ENCODE measurements at regions not wholly inside any gene's neighbourhood (a gene's known extent, or its start where the extent isn't known, plus 50 kb on each side); places are given as distances from the start of the nearest gene placed in this dataset.
"Not testable (repeated sequence)": the region's sequence is repeated elsewhere in the genome, so short reads cannot be mapped to it uniquely, and the experiment has no call there.

DNA sequence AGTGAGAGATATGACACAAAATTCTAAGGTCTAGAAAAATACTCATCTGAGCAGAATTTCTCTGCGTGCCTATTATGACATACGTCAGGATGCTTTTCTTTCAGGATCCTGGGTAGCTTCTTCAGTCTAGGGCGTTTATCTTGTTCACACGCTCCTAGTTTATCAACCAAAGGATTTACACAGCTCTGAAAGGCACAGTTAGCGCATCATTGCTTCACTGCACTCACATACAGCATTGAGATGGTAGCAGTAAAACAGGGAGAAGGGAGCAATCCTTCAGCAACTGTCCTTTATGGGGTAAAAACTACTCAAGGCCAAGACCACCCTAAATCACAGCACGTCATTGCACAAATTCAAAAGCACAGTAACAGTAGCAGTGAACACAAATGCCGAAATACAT lies 222.8 kb downstream of the SUCLG1 start:
- no peak for DNase-seq (ENCODE audit: low read depth, low spot score)
- H3K4me3 ChIP-seq (ENCODE audit: low read length), result no peak overlapping the region

DNA sequence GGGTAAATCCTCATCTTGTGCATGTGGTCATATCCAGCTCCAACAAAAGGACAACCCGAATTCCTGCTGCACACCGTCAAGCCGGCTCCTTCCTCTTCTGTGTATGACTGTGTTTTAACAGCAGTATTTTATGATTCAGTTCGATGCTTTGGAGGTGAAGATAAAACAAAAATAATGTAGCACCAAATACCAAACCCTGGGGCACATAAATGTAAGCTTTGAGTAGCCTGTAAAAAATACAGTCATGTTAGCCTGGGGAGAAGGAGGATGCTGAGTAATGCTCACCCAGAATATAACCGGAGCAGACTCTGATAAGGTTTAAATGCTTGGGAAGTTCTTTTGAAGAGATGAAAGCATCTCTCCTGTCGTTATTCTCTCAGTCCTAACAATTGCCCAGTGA lies 225.0 kb downstream of the SUCLG1 start:
- no peak for DNase-seq (ENCODE audit: low read depth, low spot score)
- no peak overlapping the region for H3K4me3 ChIP-seq (ENCODE audit: low read length)

DNA sequence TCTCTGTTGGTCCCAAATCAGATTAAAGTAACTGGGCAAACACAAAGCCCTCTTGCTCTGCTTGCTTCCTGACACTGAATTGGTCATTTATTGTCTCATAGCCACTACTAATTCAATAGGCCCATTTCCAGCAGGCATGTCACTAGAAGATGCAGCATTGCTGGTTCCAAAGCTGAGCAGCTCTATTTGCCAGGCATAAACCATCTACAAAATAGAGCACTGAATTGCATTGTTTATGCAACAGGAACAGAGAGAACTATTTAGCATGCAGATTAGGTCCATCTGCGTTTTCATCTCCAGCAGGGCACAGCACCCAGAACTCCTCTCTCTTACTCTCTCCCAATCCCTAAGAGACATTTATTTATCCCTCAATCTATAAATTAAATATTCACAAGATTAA lies 227.6 kb downstream of the SUCLG1 start:
- DNase-seq (ENCODE audit: low read depth, low spot score), result no peak
- no peak overlapping the region for H3K4me3 ChIP-seq (ENCODE audit: low read length)

DNA sequence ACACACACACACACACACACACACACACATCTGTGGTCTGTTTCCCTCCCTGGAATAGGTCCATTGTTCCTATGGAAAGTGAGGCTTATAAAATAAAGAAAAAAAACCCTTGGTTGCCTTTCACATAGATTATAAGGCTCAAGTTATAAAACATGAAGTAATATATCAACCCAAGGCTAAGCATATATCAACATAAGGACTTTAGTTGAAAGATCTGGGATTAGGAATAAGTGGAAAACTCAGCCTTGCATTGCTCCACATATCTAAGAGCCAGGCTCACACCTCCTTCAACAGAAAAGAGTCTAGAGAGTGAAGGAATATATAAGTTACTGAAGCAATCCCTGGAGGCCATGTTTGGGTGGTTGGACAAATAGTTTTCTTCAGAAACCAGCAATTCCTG lies 235.0 kb downstream of the SUCLG1 start:
- H3K4me3 ChIP-seq (ENCODE audit: low read length), result no peak overlapping the region
- DNase-seq (ENCODE audit: low read depth, low spot score), result no peak

GRCh38 chr2:84223191-84223590 lies 235.9 kb downstream of the SUCLG1 start:
- no peak for DNase-seq (ENCODE audit: low read depth, low spot score)
- H3K4me3 ChIP-seq (ENCODE audit: low read length), result no peak overlapping the region

DNA sequence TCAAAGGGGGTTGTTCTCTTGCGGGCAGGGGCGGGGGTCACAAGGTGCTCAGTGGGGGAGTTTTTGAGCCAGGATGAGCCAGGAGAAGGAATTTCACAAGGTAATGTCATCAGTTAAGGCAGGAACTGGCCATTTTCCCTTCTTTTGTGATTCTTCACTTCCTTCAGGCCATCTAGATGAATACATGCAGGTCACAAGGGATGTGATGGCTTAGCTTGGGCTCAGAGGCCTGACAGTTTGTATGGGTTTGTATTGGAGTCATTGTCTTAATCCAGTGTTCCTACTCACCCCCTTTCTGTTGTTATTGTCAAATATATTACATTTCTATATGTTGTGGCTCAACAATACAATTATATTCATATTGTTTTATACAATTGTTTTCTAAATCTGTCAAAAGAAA lies 238.0 kb downstream of the SUCLG1 start:
- H3K4me3 ChIP-seq (ENCODE audit: low read length); DNase-seq (ENCODE audit: low read depth, low spot score): not testable (repeated sequence)

GRCh38 chr2:84217456-84217855 lies 241.6 kb downstream of the SUCLG1 start:
- no peak for DNase-seq (ENCODE audit: low read depth, low spot score)
- H3K4me3 ChIP-seq (ENCODE audit: low read length), result no peak overlapping the region

- no peak overlapping the region for H3K4me3 ChIP-seq (ENCODE audit: low read length)
- DNase-seq (ENCODE audit: low read depth, low spot score), result no peak
These were observed 244.6 kb downstream of the SUCLG1 start for GRCh38 chr2:84214455-84214854.

DNA sequence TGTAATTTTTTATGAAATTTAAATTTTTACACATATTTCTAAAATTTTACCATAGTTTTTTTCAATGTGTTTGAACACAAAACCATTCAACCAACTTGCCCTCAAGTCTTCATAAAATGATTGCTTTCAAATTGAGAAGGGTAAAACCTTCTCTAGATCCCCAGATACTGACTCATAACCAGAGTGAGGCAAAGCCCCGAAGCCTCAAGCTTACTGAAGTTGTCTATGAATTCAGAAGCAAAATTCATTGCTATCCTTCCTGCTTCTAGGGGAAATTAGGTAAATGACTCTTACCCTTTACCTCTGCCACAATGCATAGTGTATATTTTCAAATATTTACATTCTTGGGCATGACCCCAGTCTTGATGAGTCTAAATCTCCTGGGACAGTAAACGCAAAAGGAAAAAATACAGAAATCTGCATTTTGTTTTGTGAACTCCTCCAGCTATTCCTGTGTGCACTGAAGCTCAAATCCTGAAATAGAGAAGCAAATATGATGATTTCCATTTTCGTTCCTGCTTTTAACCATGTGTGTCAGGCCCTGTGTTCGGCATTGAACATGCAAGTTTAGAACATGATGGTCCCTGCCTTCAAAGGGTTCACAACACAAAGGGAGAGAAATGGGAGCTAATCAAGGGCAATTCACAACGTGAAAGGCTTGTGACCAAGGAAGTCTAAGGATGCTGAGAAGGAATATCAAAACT lies 246.3 kb downstream of the SUCLG1 start:
- no peak overlapping the region for H3K4me3 ChIP-seq (ENCODE audit: low read length)
- DNase-seq (ENCODE audit: low read depth, low spot score), result no peak

DNA sequence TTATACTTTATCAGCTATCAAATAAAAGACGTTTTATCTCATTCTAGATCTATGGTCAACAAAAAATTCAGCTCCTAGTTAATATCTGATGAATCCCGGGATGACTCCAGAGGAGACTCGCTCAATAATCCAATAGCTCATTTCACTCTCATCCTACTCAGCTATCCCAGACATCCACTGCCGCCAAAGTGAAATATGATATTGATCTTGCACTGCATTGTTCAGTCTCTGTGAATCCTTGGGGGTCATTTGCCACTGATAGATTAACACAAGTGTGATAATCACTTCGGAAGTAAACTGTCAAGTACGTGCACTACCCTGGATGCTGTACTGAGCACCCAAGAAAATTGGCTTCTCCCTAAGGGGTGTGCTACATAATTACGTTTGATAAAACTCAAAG lies 249.1 kb downstream of the SUCLG1 start:
- DNase-seq (ENCODE audit: low read depth, low spot score), result no peak
- no peak overlapping the region for H3K4me3 ChIP-seq (ENCODE audit: low read length)

DNA sequence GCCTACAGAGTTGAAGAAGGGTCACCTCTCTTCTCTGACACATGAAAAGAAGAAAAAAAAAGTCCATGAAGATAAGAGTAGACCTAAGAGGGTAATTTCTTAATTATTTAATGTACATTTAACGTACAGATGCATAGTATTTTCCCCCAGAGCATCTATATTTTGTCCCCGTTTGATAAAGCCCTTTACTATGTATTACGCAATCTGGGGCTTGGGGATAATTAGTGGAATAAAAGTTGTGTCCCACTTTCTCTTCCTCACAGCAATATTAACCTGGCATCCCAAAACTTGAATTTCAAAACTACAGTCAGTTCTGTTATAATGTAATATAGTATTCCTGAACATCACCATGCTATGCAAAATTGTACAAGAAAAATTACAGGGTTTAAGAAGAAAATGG lies 254.1 kb downstream of the SUCLG1 start:
- H3K4me3 ChIP-seq (ENCODE audit: low read length), result no peak overlapping the region
- DNase-seq (ENCODE audit: low read depth, low spot score), result no peak

GRCh38 chr2:84202166-84202565 lies 256.9 kb downstream of the SUCLG1 start:
- H3K4me3 ChIP-seq (ENCODE audit: low read length), result no peak overlapping the region
- DNase-seq (ENCODE audit: low read depth, low spot score), result no peak

- no peak overlapping the region; the same call in 1 of the 2 replicates for H3K4me3 ChIP-seq (ENCODE audit: low read length)
- peak; percentile 88 for DNase-seq (ENCODE audit: low read depth, low spot score)
These were observed 257.9 kb downstream of the SUCLG1 start for GRCh38 chr2:84201158-84201557.

GRCh38 chr2:84197901-84198300 lies 261.2 kb downstream of the SUCLG1 start:
- no peak overlapping the region for H3K4me3 ChIP-seq (ENCODE audit: low read length)
- no peak for DNase-seq (ENCODE audit: low read depth, low spot score)

- DNase-seq (ENCODE audit: low read depth, low spot score), result no peak
- no peak overlapping the region for H3K4me3 ChIP-seq (ENCODE audit: low read length)
These were observed 264.0 kb downstream of the SUCLG1 start for GRCh38 chr2:84194949-84195644.

- DNase-seq (ENCODE audit: low read depth, low spot score), result no peak
- no peak overlapping the region for H3K4me3 ChIP-seq (ENCODE audit: low read length)
These were observed 264.9 kb downstream of the SUCLG1 start for GRCh38 chr2:84194181-84194580.

GRCh38 chr2:84187258-84187657 lies 271.8 kb downstream of the SUCLG1 start:
- no peak overlapping the region for H3K4me3 ChIP-seq (ENCODE audit: low read length)
- DNase-seq (ENCODE audit: low read depth, low spot score), result no peak

GRCh38 chr2:84181927-84182326 lies 277.2 kb downstream of the SUCLG1 start:
- no peak overlapping the region for H3K4me3 ChIP-seq (ENCODE audit: low read length)
- no peak for DNase-seq (ENCODE audit: low read depth, low spot score)

DNA sequence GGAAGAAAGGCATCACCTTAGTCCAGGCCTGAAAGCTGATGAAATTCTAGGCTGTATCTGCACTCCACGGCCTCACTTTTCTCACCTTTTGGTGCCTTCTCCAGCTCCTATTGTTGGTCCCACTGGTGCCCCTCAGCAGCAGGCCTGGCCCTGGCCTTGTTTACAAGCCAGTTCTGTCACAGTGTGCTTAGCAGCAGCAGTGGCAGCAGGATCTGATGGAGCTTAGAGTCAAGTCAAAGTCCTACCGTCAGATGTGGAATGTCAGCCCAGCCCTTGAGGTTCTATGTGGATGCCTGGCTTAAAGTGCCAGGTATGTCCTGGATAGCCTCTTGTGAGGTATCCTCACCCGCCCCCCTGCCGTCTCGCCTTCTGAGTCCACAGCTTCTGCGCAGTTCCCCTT lies 281.3 kb downstream of the SUCLG1 start:
- no peak for DNase-seq (ENCODE audit: low read depth, low spot score)
- no peak overlapping the region for H3K4me3 ChIP-seq (ENCODE audit: low read length)

DNA sequence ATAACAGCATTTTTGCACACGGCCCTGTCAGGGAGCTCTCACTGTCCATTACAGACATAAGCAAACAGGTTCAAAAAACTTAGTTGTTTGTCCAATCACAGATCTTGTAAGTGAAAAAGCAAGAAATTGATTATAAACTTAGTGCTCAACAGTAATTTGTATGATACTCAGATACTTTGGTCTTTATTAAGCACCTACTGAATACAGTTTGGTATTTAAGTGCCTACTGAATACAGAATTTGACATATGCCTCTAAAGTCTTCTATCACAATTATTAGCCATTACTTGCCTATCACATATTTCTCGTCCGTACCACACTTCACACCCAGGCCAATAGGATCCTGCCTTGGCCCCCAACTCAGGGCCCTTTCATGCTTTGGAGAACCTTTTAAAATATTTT lies 283.1 kb downstream of the SUCLG1 start:
- H3K4me3 ChIP-seq (ENCODE audit: low read length), result no peak overlapping the region
- no peak for DNase-seq (ENCODE audit: low read depth, low spot score)

GRCh38 chr2:84175340-84175739 lies 283.7 kb downstream of the SUCLG1 start:
- no peak for DNase-seq (ENCODE audit: low read depth, low spot score)
- H3K4me3 ChIP-seq (ENCODE audit: low read length), result no peak overlapping the region
